CD14-positive monocyte (primary cell): ENCODE measurements at regions not wholly inside any gene's neighbourhood (a gene's known extent, or its start where the extent isn't known, plus 50 kb on each side); places are given as distances from the start of the nearest gene placed in this dataset.

Source experiments
- DNase-seq, 3 donors: peaks; one replicate each; pipeline ENCODE4 v3.0.0-alpha.2; 2011 to 2022
- H2AFZ ChIP-seq: 2 replicates; pipeline ENCODE4 v1.6.0; 2012; ENCODE audit warnings: mild to moderate bottlenecking, low read depth, low read length, inconsistent platforms; ENCODE audit not compliant: insufficient read depth, poor library complexity, severe bottlenecking
- H3K27ac ChIP-seq, 2 donors: 1 replicate in 1 of 2; 2 replicates in 1 of 2; pipeline ENCODE4 v1.5.1; 2012 to 2013; ENCODE audit warnings: low read length in 2 of 2, control low read depth in 1 of 2, inconsistent platforms in 1 of 2, low read depth in 1 of 2, mild to moderate bottlenecking in 1 of 2
- H3K27me3 ChIP-seq, 2 donors: one replicate each; pipeline versions ENCODE4 v1.6.0 to v1.6.1; 2011 to 2013; ENCODE audit warnings: low read length in 2 of 2; ENCODE audit not compliant: control insufficient read depth in 2 of 2, insufficient read depth in 2 of 2
- H3K36me3 ChIP-seq, 2 donors: replicated peaks in 1 of 2; 1 replicate in 1 of 2; 2 replicates in 1 of 2; pipeline versions ENCODE4 v1.5.1 to v1.6.1; 2012 to 2013; ENCODE audit warnings: low read length in 2 of 2, control low read depth in 1 of 2, inconsistent platforms in 1 of 2, mild to moderate bottlenecking in 1 of 2; ENCODE audit not compliant: insufficient read depth in 2 of 2, control insufficient read depth in 1 of 2
- H3K4me1 ChIP-seq, 2 donors: 1 replicate in 1 of 2; 2 replicates in 1 of 2; pipeline versions ENCODE4 v1.5.1 to v1.6.1; 2012 to 2013; ENCODE audit warnings: low read length in 2 of 2, control low read depth in 1 of 2, inconsistent platforms in 1 of 2, mild to moderate bottlenecking in 1 of 2, moderate library complexity in 1 of 2; ENCODE audit not compliant: insufficient read depth in 2 of 2, control insufficient read depth in 1 of 2
- H3K4me2 ChIP-seq: replicated peaks from 2 replicates; pipeline ENCODE3; 2012; ENCODE audit warnings: low read length, moderate library complexity, mild to moderate bottlenecking; ENCODE audit not compliant: poor library complexity, severe bottlenecking; ENCODE audit errors: extremely low read depth
- H3K4me3 ChIP-seq, 3 experiments: fragments of 200-600 bp in 1 of 3; sonication (generic) in 1 of 3; replicated peaks in 1 of 3; 1 replicate in 2 of 3; 2 replicates in 1 of 3; pipeline ENCODE4 v1.5.1; 2011 to 2013; ENCODE audit warnings: low read length in 3 of 3, mild to moderate bottlenecking in 3 of 3, control low read depth in 2 of 3, low read depth in 2 of 3, inconsistent platforms in 1 of 3, moderate library complexity in 1 of 3
- H3K79me2 ChIP-seq: 2 replicates; pipeline ENCODE4 v1.6.0; 2012; ENCODE audit warnings: mild to moderate bottlenecking, control low read depth, inconsistent platforms, low read length, moderate library complexity; ENCODE audit not compliant: insufficient read depth
- H3K9ac ChIP-seq: 2 replicates; pipeline ENCODE4 v1.6.0; 2017; ENCODE audit warnings: low read length, mild to moderate bottlenecking; ENCODE audit not compliant: insufficient read depth, poor library complexity, severe bottlenecking
- H3K9me3 ChIP-seq, 2 donors: replicated peaks in 1 of 2; 1 replicate in 1 of 2; 2 replicates in 1 of 2; pipeline versions ENCODE4 v1.5.1 to v1.6.1; 2012 to 2013; ENCODE audit warnings: low read length in 2 of 2, control low read depth in 1 of 2; ENCODE audit not compliant: control insufficient read depth in 1 of 2, insufficient read depth in 1 of 2
- H4K20me1 ChIP-seq: 2 replicates; pipeline ENCODE4 v1.6.0; 2012; ENCODE audit warnings: mild to moderate bottlenecking, low read length, control low read depth, moderate library complexity; ENCODE audit not compliant: insufficient read depth
- H3K27ac Mint-ChIP-seq, 7 donors: one replicate each; pipeline ENCODE4 v1.8.0; 2020; ENCODE audit warnings: mild to moderate bottlenecking in 7 of 7, mixed read lengths in 7 of 7, moderate library complexity in 6 of 7, inconsistent platforms in 2 of 7
- H3K27me3 Mint-ChIP-seq, 3 donors: one replicate each; pipeline ENCODE4 v1.8.0; 2021 to 2022; ENCODE audit warnings: low read depth in 3 of 3, mild to moderate bottlenecking in 3 of 3, mixed read lengths in 3 of 3, moderate library complexity in 3 of 3, inconsistent platforms in 1 of 3
- H3K36me3 Mint-ChIP-seq, 2 donors: one replicate each; pipeline ENCODE4 v1.8.0; 2020; ENCODE audit warnings: mixed read lengths in 2 of 2, inconsistent platforms in 1 of 2, mild to moderate bottlenecking in 1 of 2
- H3K4me1 Mint-ChIP-seq: one replicate; pipeline ENCODE4 v1.8.0; 2020; ENCODE audit warnings: mild to moderate bottlenecking, mixed read lengths
- H3K4me3 Mint-ChIP-seq, 2 donors: one replicate each; pipeline ENCODE4 v1.8.0; 2020; ENCODE audit warnings: mild to moderate bottlenecking in 2 of 2, mixed read lengths in 2 of 2, moderate library complexity in 1 of 2
- H3K9me3 Mint-ChIP-seq, 7 donors: one replicate each; pipeline ENCODE4 v1.8.0; 2020 to 2022; ENCODE audit warnings: mixed read lengths in 7 of 7, mild to moderate bottlenecking in 6 of 7, moderate library complexity in 6 of 7, inconsistent platforms in 2 of 7
- WGBS: methylation state at CpG from one replicate; pipeline ENCODE4 v1.1.5; 2013; ENCODE audit warnings: missing lambda C conversion rate; ENCODE audit not compliant: insufficient coverage; 5-methylcytosine and 5-hydroxymethylcytosine counted together
- intact Hi-C, 2 donors: fragments of 100-400 bp; cut with micrococcal nuclease; formaldehyde crosslinking; loops; one replicate each; pipeline versions ENCODE4 v1.15.0 to v1.15.1; 2023
- TF ChIP-seq, protein P1 (sequence below): fragments of 200-600 bp; IDR thresholded peaks from one replicate; pipeline ENCODE4 v1.8.0; 2022; ENCODE audit warnings: antibody characterized with exemption, mild to moderate bottlenecking

DNA sequence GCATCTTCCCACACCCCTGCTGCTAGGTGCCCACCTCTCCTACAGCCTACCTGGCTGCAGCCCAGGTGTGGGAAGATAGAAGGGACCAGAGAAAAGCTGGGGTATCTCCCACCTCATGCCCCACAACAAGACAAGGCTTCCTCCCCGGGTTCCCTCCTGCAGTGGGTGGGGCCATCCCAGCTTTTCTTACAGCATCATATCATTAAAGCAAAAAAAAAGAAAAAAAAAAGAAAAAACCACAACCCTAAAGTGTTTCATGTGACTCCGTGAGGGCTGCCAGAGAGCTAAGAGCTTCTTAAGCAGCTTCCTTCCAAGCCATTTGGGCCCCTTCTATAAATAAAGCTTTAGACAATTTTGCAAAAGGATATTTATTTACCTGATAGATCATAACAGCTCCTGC is 455.4 kb upstream of the TSHZ3 start:
- no peak overlapping the region for H3K4me3 Mint-ChIP-seq
- TF ChIP-seq, protein P1, sequence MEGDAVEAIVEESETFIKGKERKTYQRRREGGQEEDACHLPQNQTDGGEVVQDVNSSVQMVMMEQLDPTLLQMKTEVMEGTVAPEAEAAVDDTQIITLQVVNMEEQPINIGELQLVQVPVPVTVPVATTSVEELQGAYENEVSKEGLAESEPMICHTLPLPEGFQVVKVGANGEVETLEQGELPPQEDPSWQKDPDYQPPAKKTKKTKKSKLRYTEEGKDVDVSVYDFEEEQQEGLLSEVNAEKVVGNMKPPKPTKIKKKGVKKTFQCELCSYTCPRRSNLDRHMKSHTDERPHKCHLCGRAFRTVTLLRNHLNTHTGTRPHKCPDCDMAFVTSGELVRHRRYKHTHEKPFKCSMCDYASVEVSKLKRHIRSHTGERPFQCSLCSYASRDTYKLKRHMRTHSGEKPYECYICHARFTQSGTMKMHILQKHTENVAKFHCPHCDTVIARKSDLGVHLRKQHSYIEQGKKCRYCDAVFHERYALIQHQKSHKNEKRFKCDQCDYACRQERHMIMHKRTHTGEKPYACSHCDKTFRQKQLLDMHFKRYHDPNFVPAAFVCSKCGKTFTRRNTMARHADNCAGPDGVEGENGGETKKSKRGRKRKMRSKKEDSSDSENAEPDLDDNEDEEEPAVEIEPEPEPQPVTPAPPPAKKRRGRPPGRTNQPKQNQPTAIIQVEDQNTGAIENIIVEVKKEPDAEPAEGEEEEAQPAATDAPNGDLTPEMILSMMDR = no peak
- H3K36me3 ChIP-seq = no peaks in the 10 kb centered on the region
- WGBS = 0% methylated on average over 1 of the region's 2 CpGs
- H3K9me3 ChIP-seq = peaks cover 0 to 4% of the 10 kb centered on the region in 2 donors
- H2AFZ ChIP-seq = no peak overlapping the region
- H3K4me1 Mint-ChIP-seq = no peaks in the 10 kb centered on the region
- no peak overlapping the region for H3K4me3 ChIP-seq
- no peaks in the 10 kb centered on the region for H3K4me1 ChIP-seq
- H4K20me1 ChIP-seq = no peaks in the 10 kb centered on the region
- DNase-seq = no peak
- intact Hi-C loops = no loop called here
- no peak overlapping the region for H3K27ac Mint-ChIP-seq
- peaks cover 0 to 2% (median 0%) of the 10 kb centered on the region in 3 donors for H3K27me3 Mint-ChIP-seq
- no peaks in the 10 kb centered on the region for H3K36me3 Mint-ChIP-seq
- H3K27me3 ChIP-seq = no peaks in the 10 kb centered on the region
- H3K79me2 ChIP-seq = no peaks in the 10 kb centered on the region
- no peak overlapping the region for H3K27ac ChIP-seq
- H3K4me2 ChIP-seq = no peak overlapping the region
- peaks cover 0 to 9% (median 2%) of the 10 kb centered on the region in 7 donors for H3K9me3 Mint-ChIP-seq
- H3K9ac ChIP-seq = no peak overlapping the region

DNA sequence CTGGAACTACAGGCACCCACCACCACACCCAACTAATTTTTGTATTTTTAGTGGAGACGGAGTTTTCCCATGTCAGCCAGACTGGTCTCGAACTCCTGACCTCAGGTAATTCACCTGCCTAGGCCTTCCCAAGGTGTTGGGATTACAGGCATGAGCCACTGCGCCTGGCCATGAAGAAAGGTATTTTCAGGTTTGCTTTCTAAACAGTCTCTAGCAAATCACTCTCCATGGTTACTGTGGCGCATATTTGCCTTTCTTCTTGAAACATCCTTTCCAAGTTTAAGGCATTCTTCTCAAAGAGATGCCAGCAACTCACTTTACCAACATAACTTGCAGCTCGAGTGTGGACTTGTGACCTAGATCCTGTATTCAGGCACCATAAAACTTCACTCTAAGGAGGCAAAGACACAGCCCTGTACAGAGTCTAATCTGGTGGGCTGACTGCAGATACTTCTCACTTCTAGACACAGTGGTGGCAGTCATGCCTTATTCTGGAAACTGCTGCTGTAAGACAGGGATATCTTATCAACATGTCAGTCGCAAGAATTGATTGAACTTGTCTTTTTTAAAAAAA is 461.4 kb upstream of the TSHZ3 start:
- Histone ChIP-seq H3K4me2 (no peak overlapping the region), H3K9me3 (no peaks in the 10 kb centered on the region), H3K27ac (no peak overlapping the region), H3K9ac (no peak overlapping the region), H3K27me3 (no peaks in the 10 kb centered on the region), H3K4me3 (no peak overlapping the region), H4K20me1 (no peaks in the 10 kb centered on the region), H3K36me3 (no peaks in the 10 kb centered on the region), H3K79me2 (no peaks in the 10 kb centered on the region), H3K4me1 (no peaks in the 10 kb centered on the region), H2AFZ (no peak overlapping the region)
- no peak for DNase-seq
- Mint-ChIP-seq H3K36me3 (no peaks in the 10 kb centered on the region), H3K27ac (no peak overlapping the region), H3K9me3 (peaks cover 0 to 6% (median 2%) of the 10 kb centered on the region in 7 donors), H3K4me3 (no peak overlapping the region), H3K4me1 (no peaks in the 10 kb centered on the region), H3K27me3 (peaks cover 0 to 3% (median 2%) of the 10 kb centered on the region in 3 donors)
- WGBS = 85% methylated on average over 4 of the region's 6 CpGs
- TF ChIP-seq, protein P1 = no peak
- intact Hi-C loops = no loop called here
